ENCODE measurements at regions not wholly inside any gene's neighbourhood (a gene's known extent, or its start where the extent isn't known, plus 50 kb on each side); places are given as distances from the start of the nearest gene placed in this dataset.
A peak's percentile ranks its signal among the peaks of the same experiment; 100 is the strongest.
"Not testable (repeated sequence)": the region's sequence is repeated elsewhere in the genome, so short reads cannot be mapped to it uniquely, and the experiment has no call there.

DNA sequence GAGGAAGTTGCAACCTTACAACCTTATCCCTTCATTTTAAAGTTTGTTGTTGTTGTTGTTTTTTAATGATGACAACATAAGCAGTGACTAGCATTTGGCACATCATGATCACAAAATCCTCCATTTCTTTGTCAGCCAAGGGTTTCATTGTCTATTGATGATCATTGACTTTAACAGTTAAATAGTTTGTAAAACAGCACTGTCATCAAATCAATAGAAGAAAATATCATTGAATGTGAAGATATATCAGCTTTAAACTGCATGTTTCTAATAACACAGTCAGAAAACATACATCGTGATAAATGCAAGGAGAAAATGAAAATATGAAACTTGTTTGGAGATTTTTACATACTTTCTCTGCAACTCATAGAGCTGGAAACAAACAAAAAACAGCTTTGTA is 922.3 kb upstream of the LRFN5 start:
- no peak for DNase-seq

DNA sequence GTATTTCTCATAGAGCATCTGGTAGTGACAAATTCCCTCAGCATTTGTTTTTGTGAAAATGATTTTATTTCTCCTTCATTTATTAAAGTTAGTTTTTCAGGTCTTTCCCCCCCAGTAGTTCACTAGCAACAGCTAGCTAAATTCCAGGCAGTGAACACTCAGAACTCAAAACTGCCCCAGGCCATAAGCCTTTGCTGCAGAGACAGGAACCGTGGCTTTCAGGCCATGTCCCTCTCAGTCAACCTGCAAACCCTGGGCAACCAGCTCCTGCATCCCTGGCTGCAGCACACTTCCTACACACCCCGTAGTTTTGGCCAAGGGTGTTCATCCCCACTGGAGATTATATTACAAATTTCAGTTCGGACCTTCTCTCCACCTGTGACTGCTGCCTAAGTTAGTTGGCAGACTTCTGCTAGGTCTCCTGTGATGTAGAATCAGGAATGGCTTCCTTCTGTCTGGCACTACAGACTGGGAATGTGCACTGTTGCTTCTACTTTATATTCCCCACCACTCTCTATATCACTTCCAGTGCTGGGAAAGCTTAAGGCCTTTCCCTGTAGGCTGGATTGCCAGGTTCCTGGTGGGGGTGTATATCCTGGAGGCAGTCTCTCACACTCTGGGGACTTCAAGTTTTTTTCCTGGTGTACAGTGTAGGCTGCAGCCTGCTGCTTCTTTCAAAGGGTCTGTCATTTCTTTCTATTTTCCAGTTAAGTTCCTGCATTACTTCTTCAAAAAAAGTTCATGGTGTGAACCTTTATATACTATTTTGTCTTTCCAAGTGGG is 924.4 kb upstream of the LRFN5 start:
- no peak for DNase-seq

DNA sequence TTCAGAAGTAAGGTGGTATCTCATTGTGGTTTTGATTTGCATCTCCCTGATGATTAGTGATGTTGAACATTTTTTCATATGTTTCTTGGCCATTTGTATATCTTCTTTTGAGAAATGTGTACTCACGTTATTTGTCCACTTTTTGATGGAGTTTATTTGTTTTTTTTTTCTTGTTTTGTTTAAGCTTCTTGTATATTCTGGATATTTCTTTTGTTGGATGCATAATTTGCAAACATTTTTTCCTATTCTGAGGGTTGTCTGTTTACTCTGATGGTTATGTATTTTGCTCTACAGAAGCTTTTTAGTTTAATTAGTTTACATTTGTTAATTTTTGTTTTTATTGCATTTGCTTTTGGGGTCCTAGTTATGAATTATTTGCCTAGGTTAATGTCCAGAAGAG is 927.4 kb upstream of the LRFN5 start:
- no peak for DNase-seq

DNA sequence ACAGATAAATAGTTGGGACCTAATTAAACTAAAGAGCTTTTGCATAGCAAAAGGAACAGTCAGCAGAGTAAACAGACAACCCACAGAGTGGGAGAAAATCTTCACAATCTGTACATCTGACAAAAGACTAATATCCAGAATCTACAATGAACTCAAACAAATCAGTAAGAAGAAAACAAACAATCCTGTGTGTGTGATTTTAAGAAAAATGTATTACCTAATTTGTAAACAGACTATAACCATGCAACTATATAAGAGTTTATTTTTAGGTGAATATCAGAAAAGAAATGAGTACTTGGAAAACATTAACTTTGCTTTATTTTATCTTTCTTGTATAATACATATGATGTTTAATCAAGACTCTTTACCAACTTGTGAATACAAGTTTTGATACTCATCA is 929.5 kb upstream of the LRFN5 start:
- not testable (repeated sequence) for DNase-seq

DNA sequence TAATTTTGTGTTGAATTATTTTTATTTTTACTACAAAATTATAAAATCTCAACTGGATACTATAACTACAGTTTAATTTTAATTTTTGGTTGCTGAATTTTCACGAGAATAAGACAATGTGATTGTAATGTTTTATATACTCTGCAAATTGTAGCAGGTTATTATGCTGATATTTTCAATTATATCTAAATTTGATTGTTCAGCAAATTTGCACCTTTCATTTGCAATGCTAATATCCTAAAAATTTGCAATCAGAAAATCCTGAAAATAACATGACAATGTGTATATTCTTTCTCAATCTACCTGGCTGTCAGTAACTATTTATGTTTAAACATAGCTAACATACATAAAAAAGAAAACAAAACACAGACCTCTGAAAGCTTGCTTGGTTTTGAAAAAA is 932.2 kb upstream of the LRFN5 start:
- no peak for DNase-seq

DNA sequence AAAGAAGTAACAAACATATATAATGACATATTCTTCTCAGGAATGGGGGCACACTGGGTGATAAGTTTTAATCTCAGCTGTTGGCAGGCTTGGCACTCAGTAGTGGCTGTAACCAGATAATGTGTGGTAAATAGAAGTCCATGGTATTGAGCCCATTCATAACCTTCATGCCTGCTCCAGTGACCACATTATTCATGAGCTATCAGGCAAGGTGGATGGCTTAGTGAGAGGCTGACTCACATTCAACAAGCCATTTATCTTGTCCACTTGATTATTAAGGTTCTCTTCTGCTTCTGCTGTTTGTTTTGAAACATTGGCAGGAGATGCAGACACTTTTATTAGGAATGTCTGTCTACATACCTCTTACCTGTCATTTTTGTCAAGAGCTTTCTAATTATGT is 950.4 kb upstream of the LRFN5 start:
- DNase-seq: no peak

DNA sequence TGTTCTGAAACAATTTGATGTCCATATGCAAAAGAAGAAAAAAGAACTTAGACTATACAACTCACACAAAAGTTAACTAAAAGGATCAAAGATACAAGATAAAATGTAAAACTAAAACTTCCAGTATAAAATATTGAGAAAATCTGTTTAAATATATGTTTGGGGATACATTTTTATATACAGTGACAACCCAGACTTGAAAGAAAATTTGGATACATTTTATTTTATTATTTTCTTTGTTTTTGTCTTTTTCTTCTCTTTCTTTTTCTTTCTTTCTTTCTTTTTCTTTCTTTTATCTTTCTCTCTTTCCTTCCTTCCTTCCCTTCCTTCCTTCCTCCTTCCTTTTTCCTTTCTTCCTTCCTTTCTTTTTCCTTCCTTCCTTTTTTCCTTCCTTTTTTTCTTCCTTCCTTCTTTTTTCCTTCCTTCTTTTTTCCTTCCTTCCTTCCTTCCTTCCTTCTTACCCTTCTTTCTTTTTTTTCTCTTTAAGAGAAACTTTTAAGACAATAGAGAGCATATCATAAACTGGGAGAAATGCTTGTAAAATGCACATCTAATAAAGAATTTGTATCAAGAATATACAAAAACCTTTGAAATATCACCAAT is 954.5 kb upstream of the LRFN5 start:
- DNase-seq: no peak

DNA sequence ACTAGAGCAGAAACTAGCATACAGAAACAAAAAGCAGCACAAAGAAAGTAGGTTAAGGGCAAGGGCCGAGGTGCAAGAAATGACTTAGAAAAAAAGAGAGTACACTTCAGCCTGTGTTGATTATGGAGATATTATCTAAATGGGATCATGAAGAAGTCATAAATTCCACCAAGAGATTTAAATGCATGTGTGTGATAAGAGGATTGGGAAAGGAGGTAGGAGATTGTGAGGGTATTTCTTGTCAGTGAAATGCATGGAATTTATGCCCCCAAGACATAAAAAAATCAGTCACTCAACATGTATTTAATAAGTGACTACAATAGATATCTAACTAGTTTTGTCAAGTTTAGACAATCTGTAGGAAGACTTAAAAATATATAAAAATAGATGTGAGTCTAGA is 976.2 kb upstream of the LRFN5 start:
- DNase-seq: no peak

DNA sequence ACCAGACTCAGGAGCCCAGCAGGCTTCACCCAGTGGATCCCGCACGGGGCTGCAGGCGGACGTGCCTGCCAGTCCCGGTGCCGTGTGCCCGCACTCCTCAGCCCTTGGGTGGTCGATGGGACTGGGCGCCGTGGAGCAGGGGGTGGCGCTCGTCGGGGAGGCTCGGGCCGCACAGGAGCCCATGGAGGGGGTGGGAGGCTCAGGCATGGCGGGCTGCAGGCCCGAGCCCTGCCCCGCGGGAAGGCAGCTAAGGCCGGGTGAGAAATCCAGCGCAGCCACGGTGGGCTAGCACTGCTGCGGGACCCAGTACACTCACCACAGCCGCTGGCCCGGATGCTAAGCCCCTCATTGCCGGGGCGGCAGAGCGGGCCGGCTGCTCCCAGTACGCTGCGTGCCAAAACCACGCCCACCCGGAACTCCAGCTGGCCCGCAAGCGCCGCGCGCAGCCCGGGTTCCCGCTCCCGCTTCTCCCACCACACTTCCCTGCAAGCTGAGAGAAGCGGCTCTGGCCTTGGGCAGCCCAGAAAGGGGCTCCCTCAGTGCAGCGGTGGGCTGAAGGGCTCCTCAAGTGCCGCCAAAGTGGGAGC is 977.0 kb upstream of the LRFN5 start:
- DNase-seq: not testable (repeated sequence)

DNA sequence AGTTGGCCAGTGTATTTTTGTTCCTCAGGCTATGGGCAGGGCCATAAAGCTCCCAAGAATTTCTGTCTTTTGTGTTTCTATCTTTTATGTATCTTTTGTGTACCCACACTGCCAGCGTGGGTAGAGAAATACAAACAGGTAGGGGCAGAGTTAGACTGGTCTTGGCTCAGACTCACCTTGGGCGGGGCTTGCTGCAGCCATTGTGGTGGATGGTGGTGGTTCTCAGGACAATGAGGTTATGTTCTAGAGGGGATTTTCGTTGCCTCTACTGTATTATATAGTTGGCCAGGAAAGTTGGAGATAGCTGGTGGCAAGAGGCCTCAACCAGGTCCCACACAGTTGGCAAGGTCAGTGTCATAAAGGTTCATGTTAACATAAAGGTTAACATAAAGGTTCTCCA is 977.5 kb upstream of the LRFN5 start:
- DNase-seq: no peak

DNA sequence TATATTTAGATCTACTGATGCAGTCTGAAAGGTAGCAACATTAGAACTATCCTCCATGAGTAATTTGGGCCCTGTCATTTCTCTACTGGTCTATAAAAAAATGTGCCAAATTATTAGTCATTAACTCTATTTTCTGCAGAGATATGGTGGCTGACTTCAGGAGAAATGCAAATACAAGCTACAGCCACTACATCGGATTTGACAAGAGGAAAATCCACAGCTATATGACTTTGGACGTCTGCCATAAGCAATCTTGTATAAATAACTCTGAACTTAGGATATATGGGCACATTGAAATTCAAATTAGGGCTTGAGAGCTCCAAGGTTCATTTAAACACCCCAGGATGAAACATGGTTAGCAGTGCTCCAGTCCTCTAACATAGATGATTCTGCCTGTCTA is 983.0 kb upstream of the LRFN5 start:
- no peak for DNase-seq

DNA sequence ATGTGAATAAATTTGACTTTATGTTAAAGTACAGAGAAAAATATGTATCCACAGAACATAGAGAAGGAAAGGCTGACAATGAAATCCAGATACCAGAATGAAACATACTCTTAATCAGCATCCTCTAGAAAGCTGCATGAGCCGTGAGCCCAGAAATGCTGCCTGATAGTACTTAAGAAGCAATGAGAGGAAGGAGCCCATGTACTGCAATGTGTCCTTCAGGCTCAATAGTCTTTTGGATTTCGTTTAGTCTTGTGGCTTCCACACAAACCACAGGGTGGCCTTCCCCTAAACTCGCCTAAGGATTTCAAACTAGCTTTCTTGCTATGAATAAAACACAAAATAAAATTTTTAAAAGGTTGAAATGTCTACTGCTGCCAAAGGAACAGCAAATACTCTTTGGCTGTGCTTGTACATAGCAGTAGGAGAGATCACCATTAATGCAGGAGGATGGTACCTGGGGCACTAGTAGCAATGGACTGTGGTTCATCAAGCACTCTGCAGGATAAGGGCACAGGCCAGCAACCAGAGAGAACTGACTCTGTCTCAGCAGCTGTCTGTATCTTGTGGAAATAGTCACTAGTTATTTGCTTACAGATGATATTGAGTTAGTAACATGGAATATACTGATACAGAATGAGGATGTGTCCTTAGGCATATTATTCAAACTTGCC is 988.3 kb upstream of the LRFN5 start:
- DNase-seq: no peak

DNA sequence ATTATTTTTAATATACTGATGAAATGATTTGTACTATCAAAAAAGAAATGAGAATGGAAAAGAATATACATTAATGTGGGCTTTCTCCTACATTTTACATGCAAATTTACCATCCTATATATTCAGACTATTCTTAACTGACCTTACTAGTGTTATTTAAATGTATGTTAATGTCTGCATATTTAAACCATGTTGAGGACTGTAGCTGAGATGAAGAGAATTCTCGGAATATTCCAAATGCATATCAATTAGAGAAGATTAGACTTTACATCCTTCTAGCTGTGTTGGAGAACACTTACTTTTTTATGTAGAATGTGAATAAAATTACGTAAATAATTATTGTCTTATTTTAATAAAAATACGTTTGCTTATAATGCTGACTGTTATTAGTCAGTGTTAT is 990.1 kb upstream of the LRFN5 start:
- no peak for DNase-seq

DNA sequence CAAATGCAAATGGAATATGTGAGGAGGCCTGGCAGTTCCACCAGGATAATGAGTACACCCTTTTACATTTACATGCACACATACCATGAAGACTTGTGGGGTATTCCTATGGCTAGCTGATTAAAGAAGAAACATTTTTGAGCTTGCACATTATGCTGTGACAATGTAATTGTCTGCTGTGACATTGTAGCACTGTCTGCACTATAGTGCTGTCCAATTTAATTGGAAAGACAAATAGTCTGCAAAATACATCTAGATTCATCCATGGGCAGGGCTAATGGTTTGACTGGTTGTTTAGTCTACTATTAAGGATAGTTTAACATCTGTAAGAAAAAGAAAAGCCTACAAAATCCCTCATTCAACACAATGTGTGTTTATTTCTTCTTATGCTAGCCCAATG is 1005.6 kb upstream of the LRFN5 start:
- DNase-seq: no peak

DNA sequence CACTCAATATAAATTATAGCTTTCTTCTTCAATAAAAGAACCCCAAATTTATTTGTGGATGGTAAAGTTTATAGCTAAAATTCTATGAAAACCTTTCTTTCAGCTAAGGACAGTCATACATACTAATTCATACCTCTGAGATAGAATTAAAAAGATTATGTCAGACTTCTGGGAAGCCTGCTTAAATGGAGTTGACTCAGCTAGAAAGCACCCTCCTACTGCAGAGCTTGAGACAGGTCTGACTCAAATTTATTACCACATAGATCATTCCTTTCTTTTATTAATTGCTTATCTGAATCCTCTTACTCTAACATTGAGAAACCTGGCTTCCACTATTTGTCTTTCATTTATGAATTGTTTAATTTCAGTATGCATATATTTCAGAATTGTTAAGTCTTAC is 1007.0 kb upstream of the LRFN5 start:
- no peak for DNase-seq

DNA sequence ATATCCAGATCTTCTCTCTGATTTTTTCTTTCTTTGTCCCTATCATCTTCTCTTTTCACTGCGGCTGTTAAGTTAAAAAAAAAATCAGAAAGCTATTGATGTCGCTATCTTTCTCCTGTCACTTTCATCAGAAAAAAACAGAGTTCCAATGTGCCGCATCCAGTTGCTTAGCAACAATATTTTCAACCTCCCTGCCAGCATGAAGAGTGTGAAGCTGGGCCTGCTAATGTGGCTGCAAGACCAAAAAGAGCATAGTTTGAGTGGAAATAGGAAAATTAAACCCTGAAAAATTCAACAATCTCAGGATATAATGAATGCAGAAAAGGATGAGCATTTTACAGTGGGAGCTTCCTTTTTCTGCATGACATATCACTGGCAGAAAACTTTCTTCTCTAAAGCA is 1025.4 kb upstream of the LRFN5 start:
- no peak for DNase-seq

DNA sequence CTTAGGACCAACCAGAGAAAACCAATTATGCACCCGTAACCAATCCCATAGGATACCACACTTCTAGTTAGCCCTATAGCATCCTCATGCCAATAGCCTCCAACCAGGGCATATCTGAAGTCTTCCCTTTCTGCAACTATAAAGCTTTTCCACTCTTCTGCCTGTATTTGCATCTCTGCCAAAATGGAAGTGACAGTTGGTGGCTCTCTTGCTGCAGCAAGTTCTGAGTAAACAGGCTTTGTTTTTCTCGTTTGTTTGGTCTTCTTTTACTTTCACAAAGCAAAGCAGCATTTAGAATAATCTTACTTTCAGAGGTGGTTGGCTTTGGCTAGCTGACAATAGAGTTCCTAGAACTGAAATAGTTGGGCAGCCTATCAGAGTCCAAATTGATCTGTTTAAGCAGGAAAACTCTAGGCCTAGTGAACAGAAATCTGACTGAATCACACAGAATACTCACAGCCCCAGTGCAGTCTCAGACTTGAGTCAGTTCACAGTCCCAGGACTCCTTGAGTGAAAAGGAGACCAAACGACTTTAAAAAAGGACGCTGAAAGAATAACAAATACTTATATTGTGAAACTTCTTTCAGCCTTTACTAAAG is 1029.7 kb upstream of the LRFN5 start:
- peak in 1 of 5 experiments; percentile 6 for DNase-seq

DNA sequence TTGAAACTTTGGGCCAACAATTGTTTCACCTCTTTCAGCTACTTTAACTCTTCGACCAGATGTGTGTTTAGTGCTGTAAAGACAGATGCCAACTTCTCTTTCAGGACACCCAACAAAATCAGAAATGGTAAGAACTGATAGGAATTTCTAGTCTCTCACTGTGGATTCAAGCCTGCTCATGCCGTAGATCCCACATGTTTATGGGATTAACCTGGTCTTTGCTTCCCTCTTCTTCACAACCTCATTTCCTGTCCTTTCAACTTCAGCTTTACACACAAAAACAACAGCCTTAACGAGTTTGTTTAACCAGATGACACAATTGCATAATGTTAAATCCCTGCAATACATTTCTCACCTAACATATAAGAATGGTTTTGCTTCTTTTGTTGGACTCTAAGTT is 1031.9 kb upstream of the LRFN5 start:
- no peak for DNase-seq

DNA sequence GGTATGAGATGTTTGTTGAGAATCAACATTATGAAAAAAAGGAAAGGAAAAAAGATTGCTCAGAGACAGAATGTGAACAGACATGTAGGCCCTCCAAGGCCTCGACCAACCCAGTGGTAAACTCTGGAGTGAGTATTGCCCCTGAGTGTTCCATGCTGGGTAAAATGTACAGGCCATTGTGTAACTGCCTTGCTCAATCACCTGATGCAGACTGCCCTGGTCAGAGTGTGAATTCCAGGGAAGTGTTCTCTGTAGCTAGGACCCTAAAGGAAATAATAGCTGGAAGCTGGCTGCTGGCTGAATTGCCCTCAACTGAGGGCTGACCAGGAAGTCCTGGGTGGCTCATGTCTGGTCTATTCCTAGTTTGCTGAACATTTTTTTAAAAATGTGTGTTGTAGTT is 1081.4 kb upstream of the LRFN5 start:
- DNase-seq: no peak

DNA sequence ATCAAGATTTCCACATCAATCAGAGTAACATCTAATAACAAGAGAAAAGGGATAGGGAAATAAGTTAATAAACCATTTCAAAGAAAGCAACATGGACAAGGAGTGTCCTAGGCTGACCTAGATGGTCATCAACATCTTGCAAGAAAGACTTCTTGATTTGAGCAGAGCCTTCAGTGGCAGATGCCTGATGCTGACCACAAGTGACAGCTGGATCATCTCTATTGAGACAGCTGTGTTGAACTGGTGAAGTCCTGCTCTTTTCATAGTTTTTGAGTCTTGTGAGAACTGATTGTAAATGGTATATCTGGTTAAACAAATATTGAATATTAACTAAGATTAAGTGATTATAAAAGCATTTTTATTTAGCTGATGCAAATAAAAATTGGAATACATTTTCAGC is 1083.6 kb upstream of the LRFN5 start:
- DNase-seq: no peak

DNA sequence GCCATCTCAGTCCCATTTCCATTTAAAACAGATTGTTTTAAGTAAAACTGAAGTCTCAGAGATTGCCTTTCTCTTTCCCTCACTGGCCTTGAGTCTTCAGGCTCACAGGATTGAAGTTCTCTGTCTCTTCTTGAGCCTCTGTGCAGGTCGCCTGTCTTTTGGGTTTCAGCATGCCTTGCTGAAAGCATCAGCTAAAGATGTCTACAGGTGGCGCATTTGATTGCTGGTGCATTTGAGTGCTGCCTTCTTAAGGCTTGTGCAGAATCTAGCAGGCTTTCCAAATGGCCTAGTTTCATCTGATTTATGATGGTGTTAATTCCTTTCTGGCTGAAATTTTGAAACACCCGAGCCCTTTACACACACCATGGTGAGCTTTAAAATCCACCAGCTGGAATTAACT is 1062.2 kb upstream of the FBXO33 start:
- DNase-seq: no peak

DNA sequence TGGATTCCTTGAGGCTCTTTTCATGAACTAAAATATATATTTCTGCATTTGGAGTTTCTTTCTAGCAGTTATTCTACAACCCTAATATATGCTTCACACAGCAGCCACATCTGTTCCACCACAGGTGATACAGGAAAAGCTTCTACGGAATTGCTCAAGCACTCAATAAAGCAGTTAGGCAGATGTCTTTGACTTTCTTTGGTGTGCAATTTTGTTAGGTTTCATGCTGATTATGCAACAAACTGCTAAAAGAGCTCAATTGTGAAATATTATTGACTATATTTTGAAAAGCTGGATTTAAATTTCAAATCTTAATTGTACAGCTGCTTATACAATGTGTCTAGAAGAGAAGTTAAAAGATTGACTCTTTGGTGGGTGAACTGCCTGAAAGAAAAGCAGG is 1055.6 kb upstream of the FBXO33 start:
- DNase-seq: no peak

DNA sequence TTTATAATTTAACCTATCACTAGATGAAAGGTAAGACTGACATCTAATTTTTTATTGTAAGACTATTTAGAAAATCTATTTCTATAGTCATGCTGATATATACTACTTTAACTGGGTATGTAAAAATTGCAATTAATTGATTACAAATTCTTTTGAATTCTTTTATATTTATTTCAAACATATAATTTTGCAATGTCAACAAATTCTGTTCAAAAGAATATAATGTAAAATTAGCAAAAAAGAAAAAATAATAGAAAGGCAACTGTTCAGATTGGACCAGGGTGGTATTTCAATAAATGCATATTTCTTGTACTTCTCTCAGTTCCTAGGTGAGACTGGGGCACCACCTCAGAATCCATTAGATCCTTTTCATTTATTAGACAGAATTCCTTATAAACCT is 1053.5 kb upstream of the FBXO33 start:
- no peak for DNase-seq

DNA sequence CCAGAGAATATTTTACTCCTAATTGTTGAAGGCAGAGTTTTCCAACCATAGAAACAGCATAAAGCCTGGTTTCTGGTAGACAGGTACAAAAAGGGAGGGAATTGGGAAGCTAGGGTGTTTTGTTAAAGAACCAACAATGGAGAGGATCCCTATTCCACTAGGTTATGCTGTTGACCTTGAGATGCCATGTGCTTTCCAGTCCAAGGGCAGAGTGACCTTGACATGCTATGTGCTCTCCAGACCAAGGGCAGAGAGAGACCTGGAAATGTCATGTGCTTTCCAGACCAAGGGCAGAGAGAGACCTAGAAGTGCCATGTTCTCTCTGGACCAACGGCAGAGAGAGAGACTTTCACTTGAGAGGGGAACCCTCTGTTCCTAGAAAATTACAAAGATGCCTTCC is 1043.8 kb upstream of the FBXO33 start:
- no peak for DNase-seq
